ENCODE measurements at regions not wholly inside any gene's neighbourhood (a gene's known extent, or its start where the extent isn't known, plus 50 kb on each side); places are given as distances from the start of the nearest gene placed in this dataset.

DNA sequence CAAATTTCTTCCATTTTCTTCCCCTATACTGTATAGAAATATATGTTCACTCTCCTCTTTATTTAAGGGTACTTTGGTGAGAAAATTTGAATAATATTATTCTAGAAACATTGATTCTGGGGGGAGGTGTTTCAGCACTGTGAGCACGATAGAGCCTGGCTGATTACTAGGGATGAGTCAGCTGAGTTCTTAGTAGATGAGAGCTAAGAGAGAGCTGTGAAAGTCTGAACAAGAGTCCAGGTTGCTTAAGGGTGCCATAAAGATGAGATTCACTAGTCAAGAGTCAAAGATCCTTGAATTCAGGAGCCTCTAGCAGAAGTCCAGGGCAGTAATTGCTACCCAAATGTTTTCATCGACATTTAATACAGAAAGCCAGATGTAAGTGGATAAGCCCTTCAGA is 756.6 kb upstream of the API5 start:
- no peaks in the 10 kb centered on the region for H3K9me3 ChIP-seq (replicated peaks in 1 of 2; ENCODE audit: control insufficient read depth in 1 of 2, insufficient read depth in 1 of 2, low read length in 2 of 2)
- H3K4me2 ChIP-seq (replicated peaks; ENCODE audit: extremely low read depth, low read length, poor library complexity, severe bottlenecking), result no peak overlapping the region
- no peaks in the 10 kb centered on the region for H3K27me3 ChIP-seq (ENCODE audit: control insufficient read depth in 2 of 2, insufficient read depth in 2 of 2, low read length in 2 of 2)
- DNase-seq, result no peak
- WGBS (ENCODE audit: insufficient coverage), result 83% methylated on average over 1 of the region's 2 CpGs
- H3K36me3 Mint-ChIP-seq, result no peaks in the 10 kb centered on the region
- intact Hi-C loops (cut with micrococcal nuclease), result no loop called here
- no peaks in the 10 kb centered on the region for H3K27me3 Mint-ChIP-seq (ENCODE audit: low read depth in 3 of 3)
- H3K4me1 ChIP-seq (ENCODE audit: control insufficient read depth in 1 of 2, insufficient read depth in 2 of 2, low read length in 2 of 2), result no peaks in the 10 kb centered on the region
- no peaks in the 10 kb centered on the region for H3K4me1 Mint-ChIP-seq
- TF ChIP-seq, protein P1, sequence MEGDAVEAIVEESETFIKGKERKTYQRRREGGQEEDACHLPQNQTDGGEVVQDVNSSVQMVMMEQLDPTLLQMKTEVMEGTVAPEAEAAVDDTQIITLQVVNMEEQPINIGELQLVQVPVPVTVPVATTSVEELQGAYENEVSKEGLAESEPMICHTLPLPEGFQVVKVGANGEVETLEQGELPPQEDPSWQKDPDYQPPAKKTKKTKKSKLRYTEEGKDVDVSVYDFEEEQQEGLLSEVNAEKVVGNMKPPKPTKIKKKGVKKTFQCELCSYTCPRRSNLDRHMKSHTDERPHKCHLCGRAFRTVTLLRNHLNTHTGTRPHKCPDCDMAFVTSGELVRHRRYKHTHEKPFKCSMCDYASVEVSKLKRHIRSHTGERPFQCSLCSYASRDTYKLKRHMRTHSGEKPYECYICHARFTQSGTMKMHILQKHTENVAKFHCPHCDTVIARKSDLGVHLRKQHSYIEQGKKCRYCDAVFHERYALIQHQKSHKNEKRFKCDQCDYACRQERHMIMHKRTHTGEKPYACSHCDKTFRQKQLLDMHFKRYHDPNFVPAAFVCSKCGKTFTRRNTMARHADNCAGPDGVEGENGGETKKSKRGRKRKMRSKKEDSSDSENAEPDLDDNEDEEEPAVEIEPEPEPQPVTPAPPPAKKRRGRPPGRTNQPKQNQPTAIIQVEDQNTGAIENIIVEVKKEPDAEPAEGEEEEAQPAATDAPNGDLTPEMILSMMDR (IDR thresholded peaks at IDR 0.05), result no peak
- H3K79me2 ChIP-seq (ENCODE audit: insufficient read depth, low read length), result no peaks in the 10 kb centered on the region
- H3K4me3 Mint-ChIP-seq, result no peak overlapping the region
- no peak overlapping the region for H2AFZ ChIP-seq (ENCODE audit: insufficient read depth, low read depth, low read length, poor library complexity, severe bottlenecking)
- H4K20me1 ChIP-seq (ENCODE audit: insufficient read depth, low read length), result no peaks in the 10 kb centered on the region
- no peak overlapping the region for H3K4me3 ChIP-seq (replicated peaks in 1 of 3; ENCODE audit: low read depth in 2 of 3, low read length in 3 of 3)
- H3K36me3 ChIP-seq (replicated peaks in 1 of 2; ENCODE audit: control insufficient read depth in 1 of 2, insufficient read depth in 2 of 2, low read length in 2 of 2), result no peaks in the 10 kb centered on the region
- no peak overlapping the region for H3K27ac ChIP-seq (ENCODE audit: low read depth in 1 of 2, low read length in 2 of 2)
- H3K27ac Mint-ChIP-seq, result no peak overlapping the region
- H3K9ac ChIP-seq (ENCODE audit: insufficient read depth, low read length, poor library complexity, severe bottlenecking), result no peak overlapping the region
- peaks cover 0 to 3% (median 0%) of the 10 kb centered on the region in 7 donors for H3K9me3 Mint-ChIP-seq

DNA sequence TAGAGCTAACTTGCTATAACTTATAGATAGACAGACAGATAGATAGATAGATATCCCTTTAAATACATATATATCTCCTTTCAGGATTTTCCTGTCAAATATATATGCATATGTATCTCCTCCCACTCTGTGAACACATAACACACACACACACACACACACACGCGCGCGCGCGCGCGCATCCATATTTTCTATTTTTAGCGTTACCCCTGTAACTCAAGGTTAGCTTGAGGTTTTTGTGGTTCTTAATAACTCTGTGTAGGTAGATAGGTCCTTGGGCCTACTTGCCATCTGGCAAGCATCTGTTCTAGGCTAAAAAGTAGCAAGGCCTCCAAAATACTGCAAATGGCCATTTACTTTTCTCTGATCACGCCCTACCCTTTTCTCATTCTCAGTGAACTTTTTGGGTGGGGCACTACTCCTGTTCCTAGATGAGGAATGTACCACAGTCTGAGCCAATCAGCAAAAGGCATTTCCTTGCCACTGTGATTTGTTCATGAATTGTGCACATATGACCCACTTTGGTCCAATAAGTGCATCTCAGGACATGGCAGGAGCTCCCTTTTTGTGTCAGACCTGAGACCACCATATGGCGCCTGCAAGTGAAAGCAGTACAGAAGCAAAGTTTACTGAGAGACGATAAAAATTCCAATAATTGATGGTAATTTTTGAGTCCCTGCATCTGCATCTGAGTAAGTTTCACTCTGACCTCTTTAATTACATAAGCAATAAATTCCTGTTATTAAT is 740.5 kb upstream of the API5 start:
- Mint-ChIP-seq H3K27me3 (ENCODE audit: low read depth in 3 of 3) (peaks cover 0 to 2% (median 0%) of the 10 kb centered on the region in 3 donors), H3K4me1 (no peaks in the 10 kb centered on the region), H3K4me3 (no peak overlapping the region), H3K9me3 (peaks cover 0 to 10% (median 2%) of the 10 kb centered on the region in 7 donors), H3K36me3 (no peaks in the 10 kb centered on the region), H3K27ac (no peak overlapping the region)
- DNase-seq, result no peak
- Histone ChIP-seq H3K9me3 (replicated peaks in 1 of 2; ENCODE audit: control insufficient read depth in 1 of 2, insufficient read depth in 1 of 2, low read length in 2 of 2) (no peaks in the 10 kb centered on the region), H3K4me2 (replicated peaks; ENCODE audit: extremely low read depth, low read length, poor library complexity, severe bottlenecking) (no peak overlapping the region), H3K4me3 (replicated peaks in 1 of 3; ENCODE audit: low read depth in 2 of 3, low read length in 3 of 3) (no peak overlapping the region), H3K9ac (ENCODE audit: insufficient read depth, low read length, poor library complexity, severe bottlenecking) (no peak overlapping the region), H3K27ac (ENCODE audit: low read depth in 1 of 2, low read length in 2 of 2) (no peak overlapping the region), H3K27me3 (ENCODE audit: control insufficient read depth in 2 of 2, insufficient read depth in 2 of 2, low read length in 2 of 2) (no peaks in the 10 kb centered on the region), H3K79me2 (ENCODE audit: insufficient read depth, low read length) (no peaks in the 10 kb centered on the region), H3K36me3 (replicated peaks in 1 of 2; ENCODE audit: control insufficient read depth in 1 of 2, insufficient read depth in 2 of 2, low read length in 2 of 2) (no peaks in the 10 kb centered on the region), H4K20me1 (ENCODE audit: insufficient read depth, low read length) (no peaks in the 10 kb centered on the region), H2AFZ (ENCODE audit: insufficient read depth, low read depth, low read length, poor library complexity, severe bottlenecking) (no peak overlapping the region), H3K4me1 (ENCODE audit: control insufficient read depth in 1 of 2, insufficient read depth in 2 of 2, low read length in 2 of 2) (no peaks in the 10 kb centered on the region)
- TF ChIP-seq, protein P1 (IDR thresholded peaks at IDR 0.05), result no peak
- WGBS (ENCODE audit: insufficient coverage), result 75% methylated on average over 1 of the region's 12 CpGs
- intact Hi-C loops (cut with micrococcal nuclease), result no loop called here
